ENCODE measurements at regions not wholly inside any gene's neighbourhood (a gene's known extent, or its start where the extent isn't known, plus 50 kb on each side); places are given as distances from the start of the nearest gene placed in this dataset.
"Not testable (repeated sequence)": the region's sequence is repeated elsewhere in the genome, so short reads cannot be mapped to it uniquely, and the experiment has no call there.

GRCh38 chr1:234960722-234961455 lies 167.7 kb downstream of the TOMM20 start:
- Mint-ChIP-seq H3K4me3 (peak overlapping the region; percentile 50), H3K36me3 (ENCODE audit: low read depth) (peaks cover 2% of the 10 kb centered on the region)

GRCh38 chr1:234958706-234959657 lies 169.7 kb downstream of the TOMM20 start:
- H3K4me1 Mint-ChIP-seq (ENCODE audit: low read depth), result peaks cover 69% of the 10 kb centered on the region
- H3K4me3 Mint-ChIP-seq, result no peak overlapping the region
- H3K36me3 Mint-ChIP-seq (ENCODE audit: low read depth), result peaks cover 2% of the 10 kb centered on the region
- no peaks in the 10 kb centered on the region for H3K27me3 Mint-ChIP-seq (ENCODE audit: low read depth)
- peak overlapping the region; percentile 61 for H3K27ac Mint-ChIP-seq
- H3K9me3 Mint-ChIP-seq, result no peaks in the 10 kb centered on the region

More at GRCh38 chr1:234960722-234961455, 167.7 kb downstream of the TOMM20 start:
- Mint-ChIP-seq H3K9me3 (no peaks in the 10 kb centered on the region), H3K27me3 (ENCODE audit: low read depth) (no peaks in the 10 kb centered on the region), H3K4me1 (ENCODE audit: low read depth) (peaks cover 67% of the 10 kb centered on the region), H3K27ac (peak overlapping the region; percentile 91)

DNA sequence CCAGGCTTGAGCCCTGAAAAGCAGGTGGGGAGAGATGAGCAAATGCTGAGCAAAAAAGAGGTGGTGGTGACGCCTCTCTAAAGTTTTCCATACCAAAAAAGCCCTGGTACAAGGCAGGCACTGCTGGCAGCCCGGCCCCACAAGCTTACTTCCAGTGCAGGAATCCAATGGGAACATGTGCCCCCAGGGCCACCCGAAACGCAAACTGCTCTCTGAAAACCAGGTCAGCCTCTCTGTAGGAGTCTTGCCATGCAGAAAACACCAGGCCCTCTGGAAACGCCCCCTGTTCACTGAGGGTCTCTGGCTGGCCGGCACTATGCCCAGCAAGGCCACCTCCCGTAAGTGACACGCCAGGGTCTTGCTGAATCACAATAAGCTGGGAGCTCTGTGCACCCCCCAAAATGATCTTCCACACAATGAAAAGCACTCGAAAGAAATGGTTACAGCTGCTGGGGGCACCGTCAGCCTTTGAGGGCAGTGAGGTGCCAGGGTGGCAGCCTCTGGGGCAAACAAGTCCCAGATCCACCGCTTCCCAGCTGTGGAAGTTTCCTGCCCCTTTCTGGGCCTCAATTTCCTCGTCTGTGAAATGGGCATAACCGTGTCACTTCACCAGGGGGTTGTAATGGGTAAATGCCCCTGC lies 170.5 kb downstream of the TOMM20 start:
- Mint-ChIP-seq H3K36me3 (ENCODE audit: low read depth) (no peaks in the 10 kb centered on the region), H3K27me3 (ENCODE audit: low read depth) (no peaks in the 10 kb centered on the region), H3K4me1 (ENCODE audit: low read depth) (peaks cover 63% of the 10 kb centered on the region), H3K9me3 (no peaks in the 10 kb centered on the region), H3K4me3 (no peak overlapping the region), H3K27ac (peak overlapping the region; percentile 23)

DNA sequence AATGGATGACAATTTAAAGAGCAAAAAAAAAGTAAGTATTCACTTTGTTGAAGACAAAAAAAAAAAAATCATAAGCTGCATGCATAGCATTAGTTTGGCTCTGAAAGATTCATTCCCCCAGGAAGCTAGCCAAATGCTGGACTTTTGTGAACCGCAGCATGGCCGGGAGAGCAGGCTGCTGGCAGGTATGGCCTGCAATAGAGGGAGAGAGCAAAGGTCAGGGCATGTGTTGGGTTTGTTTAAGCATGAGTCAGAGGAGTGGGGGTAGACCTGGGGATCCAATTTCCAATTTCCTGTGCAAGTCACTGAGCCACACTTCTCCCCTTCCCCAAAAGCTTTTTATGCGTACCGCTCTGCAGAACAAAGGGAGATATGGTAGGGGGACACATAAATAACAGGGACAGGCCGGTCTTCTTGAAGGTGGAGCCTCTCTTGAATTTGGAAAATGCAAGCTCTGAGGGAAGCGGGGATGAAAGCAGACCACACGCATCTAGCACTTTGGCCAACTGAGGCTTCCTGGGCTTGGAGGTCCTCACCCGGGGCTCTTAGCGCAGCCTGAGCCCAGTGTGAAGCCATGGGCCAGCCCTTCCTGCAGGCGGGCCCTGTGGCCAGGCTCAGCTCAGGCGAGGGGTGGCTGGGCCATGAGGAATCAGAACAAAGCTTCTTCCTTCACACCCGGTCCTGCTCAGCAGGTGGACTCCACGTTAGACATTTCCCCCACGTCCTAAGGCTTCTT lies 171.1 kb downstream of the TOMM20 start:
- Mint-ChIP-seq H3K4me3 (no peak overlapping the region), H3K36me3 (ENCODE audit: low read depth) (no peaks in the 10 kb centered on the region), H3K27me3 (ENCODE audit: low read depth) (no peaks in the 10 kb centered on the region), H3K9me3 (no peaks in the 10 kb centered on the region), H3K4me1 (ENCODE audit: low read depth) (peaks cover 56% of the 10 kb centered on the region), H3K27ac (peak overlapping the region; percentile 47)

- H3K27me3 Mint-ChIP-seq (ENCODE audit: low read depth), result no peaks in the 10 kb centered on the region
- H3K4me1 Mint-ChIP-seq (ENCODE audit: low read depth), result peaks cover 50% of the 10 kb centered on the region
- H3K36me3 Mint-ChIP-seq (ENCODE audit: low read depth), result no peaks in the 10 kb centered on the region
- H3K9me3 Mint-ChIP-seq, result no peaks in the 10 kb centered on the region
- H3K4me3 Mint-ChIP-seq, result no peak overlapping the region
- H3K27ac Mint-ChIP-seq, result peak overlapping the region; percentile 47
Observed at GRCh38 chr1:234956821-234957329, 171.8 kb downstream of the TOMM20 start.

DNA sequence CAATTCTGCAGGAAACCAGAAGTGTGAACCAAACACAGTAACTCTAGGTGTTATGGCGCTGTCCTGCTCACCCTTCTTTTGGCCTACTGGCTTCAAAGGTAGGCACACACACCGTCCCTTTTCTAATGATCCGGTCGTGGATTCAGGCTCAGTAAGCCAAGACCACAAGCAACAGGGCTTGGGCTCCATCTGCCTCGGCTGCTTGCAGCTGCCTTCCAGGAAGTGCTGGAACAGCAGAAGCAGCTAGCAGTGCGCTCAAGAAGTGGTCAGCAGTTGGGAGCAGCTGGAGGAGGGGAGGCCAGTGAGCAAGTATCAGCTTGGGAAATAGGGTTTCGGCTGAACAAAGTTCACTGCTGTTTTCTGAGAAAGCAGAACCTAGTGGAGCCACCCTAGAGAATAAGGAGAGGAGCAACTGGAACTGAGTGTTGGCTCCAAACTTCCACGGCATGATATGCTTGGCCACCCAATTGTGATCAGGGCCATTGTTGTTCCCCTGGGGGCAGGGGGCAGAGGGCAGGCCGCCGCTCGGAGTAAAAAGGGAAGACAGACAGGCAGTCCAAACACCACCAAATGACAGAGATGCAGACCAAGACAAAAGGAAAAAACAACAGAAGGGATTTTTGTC lies 173.4 kb downstream of the TOMM20 start:
- Mint-ChIP-seq H3K27me3 (ENCODE audit: low read depth) (no peaks in the 10 kb centered on the region), H3K27ac (peak overlapping the region; percentile 90), H3K36me3 (ENCODE audit: low read depth) (no peaks in the 10 kb centered on the region), H3K9me3 (no peaks in the 10 kb centered on the region), H3K4me3 (peak overlapping the region; percentile 4), H3K4me1 (ENCODE audit: low read depth) (peaks cover 35% of the 10 kb centered on the region)

- Mint-ChIP-seq H3K27me3 (ENCODE audit: low read depth) (no peaks in the 10 kb centered on the region), H3K9me3 (peaks cover under 1% of the 10 kb centered on the region), H3K4me3 (no peak overlapping the region), H3K27ac (peak overlapping the region; percentile 90), H3K36me3 (ENCODE audit: low read depth) (no peaks in the 10 kb centered on the region), H3K4me1 (ENCODE audit: low read depth) (peaks cover 30% of the 10 kb centered on the region)
Observed at GRCh38 chr1:234954613-234955012, 174.0 kb downstream of the TOMM20 start.

DNA sequence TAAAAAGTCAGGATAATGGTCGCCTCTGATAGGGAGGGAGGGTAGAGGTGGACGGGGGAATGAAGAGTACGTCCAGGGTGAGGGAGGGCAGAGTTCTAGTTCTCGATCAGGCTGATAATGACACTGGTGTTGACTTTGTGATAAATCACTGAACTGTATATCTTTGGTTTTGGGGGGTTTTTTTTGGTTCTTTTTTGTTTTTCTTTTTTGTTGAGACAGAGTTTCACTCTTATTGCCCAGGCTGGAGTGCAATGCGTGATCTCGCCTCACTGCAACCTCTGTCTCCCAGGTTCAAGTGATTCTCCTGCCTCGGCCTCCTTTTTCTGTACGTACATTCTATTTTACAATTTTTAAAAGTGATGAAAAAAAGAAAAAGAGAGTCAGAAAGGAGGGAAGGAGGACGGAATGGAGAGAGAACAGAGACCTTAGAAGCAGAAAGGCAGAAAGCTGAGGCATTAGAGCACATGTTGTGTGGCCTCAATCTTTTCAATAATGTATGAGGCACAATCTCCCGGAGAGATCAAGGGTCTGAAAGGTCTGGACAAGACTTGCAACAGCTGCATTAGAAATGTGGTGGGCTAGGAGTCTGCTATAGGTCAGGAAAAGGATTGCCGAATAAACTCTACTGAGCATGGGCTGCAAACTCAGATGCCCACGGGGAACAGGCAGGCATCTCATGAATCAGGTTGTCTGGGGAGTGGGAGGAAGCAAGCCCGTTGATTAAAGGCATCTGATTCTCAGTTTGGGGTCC lies 174.8 kb downstream of the TOMM20 start:
- H3K36me3 Mint-ChIP-seq (ENCODE audit: low read depth), result peaks cover 5% of the 10 kb centered on the region
- H3K27me3 Mint-ChIP-seq (ENCODE audit: low read depth), result no peaks in the 10 kb centered on the region
- H3K4me1 Mint-ChIP-seq (ENCODE audit: low read depth), result peaks cover 22% of the 10 kb centered on the region
- peaks cover 8% of the 10 kb centered on the region for H3K9me3 Mint-ChIP-seq
- no peak overlapping the region for H3K27ac Mint-ChIP-seq
- no peak overlapping the region for H3K4me3 Mint-ChIP-seq

GRCh38 chr1:234950598-234950997 lies 178.0 kb downstream of the TOMM20 start:
- Mint-ChIP-seq H3K4me3 (no peak overlapping the region), H3K27me3 (ENCODE audit: low read depth) (no peaks in the 10 kb centered on the region), H3K27ac (no peak overlapping the region), H3K36me3 (ENCODE audit: low read depth) (peaks cover 7% of the 10 kb centered on the region), H3K4me1 (ENCODE audit: low read depth) (peaks cover 16% of the 10 kb centered on the region), H3K9me3 (peaks cover 8% of the 10 kb centered on the region)

DNA sequence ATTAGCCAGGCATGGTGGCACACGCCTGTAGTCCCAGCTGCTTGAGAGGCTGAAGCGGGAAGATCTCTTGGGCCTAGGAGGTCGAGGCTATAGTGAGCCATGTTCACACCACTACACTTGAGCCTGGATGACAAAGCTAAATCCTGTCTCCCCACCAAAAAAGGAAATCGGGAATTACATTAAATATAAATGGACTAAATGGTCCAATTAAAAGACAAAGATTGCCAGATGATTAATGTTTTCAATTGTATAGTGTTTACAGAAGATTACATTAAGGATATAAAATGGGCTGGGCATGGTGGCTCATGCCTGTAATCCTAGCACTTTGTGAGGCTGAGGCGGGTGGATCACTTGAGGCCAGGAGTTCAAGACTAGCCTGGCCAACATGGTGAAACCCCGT lies 179.1 kb downstream of the TOMM20 start:
- H3K4me3 Mint-ChIP-seq; H3K27me3 Mint-ChIP-seq (ENCODE audit: low read depth); H3K27ac Mint-ChIP-seq: not testable (repeated sequence)
- Mint-ChIP-seq H3K4me1 (ENCODE audit: low read depth) (peaks cover 14% of the 10 kb centered on the region), H3K9me3 (peaks cover 14% of the 10 kb centered on the region), H3K36me3 (ENCODE audit: low read depth) (peaks cover 11% of the 10 kb centered on the region)

- Mint-ChIP-seq H3K27me3 (ENCODE audit: low read depth) (no peaks in the 10 kb centered on the region), H3K27ac (no peak overlapping the region), H3K4me1 (ENCODE audit: low read depth) (peaks cover 9% of the 10 kb centered on the region), H3K9me3 (peaks cover 14% of the 10 kb centered on the region), H3K4me3 (no peak overlapping the region), H3K36me3 (ENCODE audit: low read depth) (peaks cover 12% of the 10 kb centered on the region)
Observed at GRCh38 chr1:234944439-234945344, 183.9 kb downstream of the TOMM20 start.

DNA sequence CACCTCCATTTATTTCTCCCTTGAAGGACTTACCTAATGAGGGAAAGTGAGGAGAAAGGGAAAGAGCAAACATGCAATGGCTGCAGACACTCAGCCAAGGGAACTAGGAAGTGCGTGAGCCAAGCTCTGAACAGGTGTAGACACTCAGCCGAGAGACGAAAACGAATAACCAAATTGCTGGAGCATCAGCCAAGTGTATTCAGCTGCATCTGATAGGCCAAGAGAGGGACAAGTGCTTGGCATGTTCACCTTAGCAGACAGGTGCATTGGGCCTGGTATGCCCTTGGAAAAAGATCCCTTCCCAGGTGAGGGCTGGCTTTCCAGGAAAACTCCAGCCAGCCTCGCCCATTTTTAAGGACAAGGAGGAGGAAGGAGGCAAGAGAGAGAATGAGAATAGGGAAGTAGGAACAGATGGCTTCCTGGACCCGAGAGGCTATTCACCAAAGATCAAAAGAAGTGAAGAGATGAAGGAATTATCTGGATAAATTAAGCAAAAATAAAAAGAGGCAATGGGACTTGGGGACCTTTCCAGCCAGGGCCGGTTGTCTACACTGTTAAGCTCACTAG lies 184.7 kb downstream of the TOMM20 start:
- peaks cover 8% of the 10 kb centered on the region for H3K36me3 Mint-ChIP-seq (ENCODE audit: low read depth)
- H3K27ac Mint-ChIP-seq, result no peak overlapping the region
- H3K4me1 Mint-ChIP-seq (ENCODE audit: low read depth), result peaks cover 9% of the 10 kb centered on the region
- H3K9me3 Mint-ChIP-seq, result peaks cover 7% of the 10 kb centered on the region
- no peak overlapping the region for H3K4me3 Mint-ChIP-seq
- no peaks in the 10 kb centered on the region for H3K27me3 Mint-ChIP-seq (ENCODE audit: low read depth)

Data from T-helper 1 cell treated with Interleukin-12 subunit alpha and Interleukin-12 subunit beta and Interleukin-4 antibody, amounts not matched to agents 30 μg/mL and 1 μg/mL, for 36 hours (primary cell).